Endothelial cell of umbilical vein (primary cell): ENCODE measurements at regions not wholly inside any gene's neighbourhood (a gene's known extent, or its start where the extent isn't known, plus 50 kb on each side); places are given as distances from the start of the nearest gene placed in this dataset.

ENCODE experiments used
- BruUV-seq: library from RNA; stranded (reverse); fragments of 400-500 nt; replicated peaks from 2 replicates; lab custom pipeline; 2021; lab: Mats Ljungman, UMichigan
- CTCF ChIA-PET: fragments of 300-600, 350-600 bp; sonication (Branson Sonifier 250); formaldehyde crosslinking; loops from one replicate; lab custom pipeline; 2021; ENCODE audit warnings: antibody characterized with exemption, inconsistent platforms; lab: Charles Lee
- POLR2A ChIA-PET: fragments of 300-600, 350-600 bp; sonication (Branson Sonifier 250); formaldehyde crosslinking; loops from one replicate; lab custom pipeline; 2021; ENCODE audit warnings: antibody characterized with exemption, inconsistent platforms; lab: Charles Lee
- DNase-seq: peaks from one replicate; pipeline ENCODE4 v3.0.0-alpha.2; 2011; ENCODE audit warnings: low read depth, low spot score
- FAIRE-seq: peaks from 2 replicates; lab custom pipeline; 2011; peaks lifted over from hg19 to GRCh38; lab: Jason Lieb, UNC
- H2AFZ ChIP-seq: 2 replicates; pipeline ENCODE4 v1.6.0; 2012; ENCODE audit warnings: low read depth, low read length, control low read depth, inconsistent platforms
- H3K27ac ChIP-seq: 2 replicates; pipeline ENCODE4 v1.5.1; 2011; ENCODE audit warnings: low read depth, mild to moderate bottlenecking, control low read depth, low read length, moderate library complexity; ENCODE audit not compliant: insufficient read depth
- H3K27me3 ChIP-seq, 2 experiments: 2 replicates each; pipeline versions ENCODE4 v1.6.0 to v1.6.1; 2011; ENCODE audit warnings: low read length in 2 of 2, mixed read lengths in 1 of 2; ENCODE audit not compliant: control insufficient read depth in 2 of 2, insufficient read depth in 2 of 2
- H3K36me3 ChIP-seq, 2 experiments: 2 replicates in 1 of 2; 3 replicates in 1 of 2; pipeline ENCODE4 v1.5.1; 2011; ENCODE audit warnings: low read length in 2 of 2, mild to moderate bottlenecking in 1 of 2, moderate library complexity in 1 of 2; ENCODE audit not compliant: control insufficient read depth in 2 of 2, insufficient read depth in 2 of 2; ENCODE audit errors: extremely low read depth in 1 of 2
- H3K4me1 ChIP-seq: 3 replicates; pipeline ENCODE4 v1.5.1; 2011; ENCODE audit warnings: mild to moderate bottlenecking, low read length; ENCODE audit not compliant: control insufficient read depth, insufficient read depth; ENCODE audit errors: extremely low read depth
- H3K4me2 ChIP-seq: 2 replicates; pipeline ENCODE4 v1.6.1; 2011; ENCODE audit warnings: low read length, control low read depth, mixed read lengths; ENCODE audit not compliant: insufficient read depth
- H3K4me3 ChIP-seq, 3 experiments: fragments of 200-600 bp in 1 of 3; sonication (generic), shearing (Covaris generic) in 1 of 3; replicated peaks in 1 of 3; 2 replicates each; pipeline ENCODE4 v1.5.1; 2011 to 2016; ENCODE audit warnings: control low read depth in 3 of 3, low read length in 3 of 3, mild to moderate bottlenecking in 2 of 3, inconsistent platforms in 1 of 3, low read depth in 1 of 3, moderate library complexity in 1 of 3; ENCODE audit not compliant: insufficient read depth in 1 of 3
- H3K79me2 ChIP-seq: 2 replicates; pipeline ENCODE4 v1.6.0; 2012; ENCODE audit warnings: low read length, inconsistent platforms; ENCODE audit not compliant: control insufficient read depth, insufficient read depth
- H3K9ac ChIP-seq: replicated peaks from 2 replicates; pipeline ENCODE3; 2011; ENCODE audit warnings: low read length, control low read depth; ENCODE audit not compliant: insufficient read depth; ENCODE audit errors: extremely low read depth
- H3K9me1 ChIP-seq: replicated peaks from 3 replicates; pipeline ENCODE4 v1.6.0; 2011; ENCODE audit warnings: mild to moderate bottlenecking, low read length; ENCODE audit not compliant: control insufficient read depth, insufficient read depth; ENCODE audit errors: extremely low read depth
- H3K9me3 ChIP-seq: replicated peaks from 2 replicates; pipeline ENCODE4 v1.5.1; 2012; ENCODE audit warnings: low read length, inconsistent platforms; ENCODE audit not compliant: control insufficient read depth, insufficient read depth
- H4K20me1 ChIP-seq: replicated peaks from 2 replicates; pipeline ENCODE3; 2011; ENCODE audit warnings: mild to moderate bottlenecking, low read length; ENCODE audit not compliant: control insufficient read depth, insufficient read depth; ENCODE audit errors: extremely low read depth
- CTCF ChIP-seq, 2 donors: IDR thresholded peaks; 1 replicate in 1 of 2; 2 replicates in 1 of 2; pipeline ENCODE4 v1.5.1; 2011; ENCODE audit warnings: low read length in 2 of 2, mild to moderate bottlenecking in 2 of 2, moderate library complexity in 2 of 2, control low read depth in 1 of 2, inconsistent platforms in 1 of 2, low read depth in 1 of 2; ENCODE audit not compliant: insufficient read depth in 1 of 2; ENCODE audit errors: extremely low read depth in 1 of 2
- EZH2 ChIP-seq: IDR thresholded peaks from 2 replicates; pipeline ENCODE4 v1.6.1; 2012; ENCODE audit warnings: borderline replicate concordance, low read depth, mild to moderate bottlenecking, moderate library complexity, low read length, inconsistent platforms; ENCODE audit not compliant: severe bottlenecking
- FOS ChIP-seq: IDR thresholded peaks from 2 replicates; pipeline ENCODE4 v1.6.1; 2011; ENCODE audit warnings: mild to moderate bottlenecking, low read length, moderate library complexity, borderline replicate concordance; ENCODE audit not compliant: insufficient read depth
- GATA2 ChIP-seq: IDR thresholded peaks from 2 replicates; pipeline ENCODE4 v1.7.0; 2011; ENCODE audit warnings: low read depth, mild to moderate bottlenecking, moderate library complexity, mixed read lengths, low read length; ENCODE audit not compliant: insufficient read length, insufficient read depth
- JUN ChIP-seq: IDR thresholded peaks from 2 replicates; pipeline ENCODE4 v1.6.1; 2011; ENCODE audit warnings: borderline replicate concordance, low read depth; ENCODE audit not compliant: insufficient read length, insufficient read depth
- MAX ChIP-seq: IDR thresholded peaks from 2 replicates; pipeline ENCODE4 v1.6.1; 2011; ENCODE audit not compliant: insufficient read depth, insufficient read length
- POLR2A ChIP-seq: IDR thresholded peaks from 2 replicates; pipeline ENCODE4 v1.6.1; 2012; ENCODE audit warnings: low read depth, mild to moderate bottlenecking, control low read depth, low read length
- POLR2AphosphoS5 ChIP-seq: IDR thresholded peaks from 2 replicates; pipeline ENCODE4 v1.6.1; 2012; ENCODE audit warnings: low read depth, mild to moderate bottlenecking, control low read depth, low read length, moderate library complexity; ENCODE audit not compliant: insufficient read depth
- dilution Hi-C: fragments of 300-500 bp; cut with MboI; formaldehyde crosslinking; loops from one replicate; pipeline ENCODE4 v1.15.0; 2019; ENCODE audit warnings: low sequenced_read_pairs; ENCODE audit not compliant: extremely low pct_ligation_motif_present
- intact Hi-C: fragments of 100-400 bp; cut with micrococcal nuclease; formaldehyde crosslinking; loops from one replicate; pipeline ENCODE4 v1.10.0; 2022

- Histone ChIP-seq H3K27me3 (no peaks in the 10 kb centered on the region), H3K79me2 (no peaks in the 10 kb centered on the region), H3K4me3 (no peak overlapping the region), H3K9me3 (no peaks in the 10 kb centered on the region), H3K4me1 (no peaks in the 10 kb centered on the region), H3K4me2 (no peak overlapping the region), H3K9me1 (no peaks in the 10 kb centered on the region), H3K27ac (no peak overlapping the region), H4K20me1 (no peaks in the 10 kb centered on the region), H2AFZ (no peak overlapping the region), H3K9ac (no peak overlapping the region), H3K36me3 (no peaks in the 10 kb centered on the region)
- no peak for TF ChIP-seq MAX
- TF ChIP-seq POLR2AphosphoS5, result no peak
- no peak for TF ChIP-seq CTCF (IDR thresholded peaks at IDR 0.05; ENCODE audit: extremely low read depth in 1 of 2, insufficient read depth in 1 of 2, low read depth in 1 of 2, low read length in 2 of 2)
- DNase-seq (no peak), FAIRE-seq (no peak)
- POLR2A ChIA-PET, result no interaction called here
- CTCF ChIA-PET, result no interaction called here
- intact Hi-C loops, result no loop called here
- dilution Hi-C loops, result no loop called here
- no TSS peak for BruUV-seq
Observed at GRCh38 chr2:64207573-64207972, 63.4 kb upstream of the PELI1 start.

GRCh38 chr2:64210816-64211215 is 66.6 kb upstream of the PELI1 start:
- Histone ChIP-seq H4K20me1 (no peaks in the 10 kb centered on the region), H3K9me3 (no peaks in the 10 kb centered on the region), H3K27me3 (no peaks in the 10 kb centered on the region), H3K4me2 (no peak overlapping the region), H3K4me3 (no peak overlapping the region), H3K4me1 (no peaks in the 10 kb centered on the region), H3K9ac (no peak overlapping the region), H3K9me1 (no peaks in the 10 kb centered on the region), H3K79me2 (no peaks in the 10 kb centered on the region), H3K36me3 (no peaks in the 10 kb centered on the region), H2AFZ (no peak overlapping the region), H3K27ac (no peak overlapping the region)
- dilution Hi-C loops (no loop called here), intact Hi-C loops (no loop called here)
- DNase-seq (no peak), FAIRE-seq (no peak)
- BruUV-seq, result no TSS peak
- no peak for TF ChIP-seq GATA2
- no peak for TF ChIP-seq FOS
- TF ChIP-seq POLR2AphosphoS5, result no peak
- TF ChIP-seq CTCF (IDR thresholded peaks at IDR 0.05; ENCODE audit: extremely low read depth in 1 of 2, insufficient read depth in 1 of 2, low read depth in 1 of 2, low read length in 2 of 2), result no peak
- TF ChIP-seq MAX, result no peak
- no peak for TF ChIP-seq POLR2A
- TF ChIP-seq JUN, result no peak
- no peak for TF ChIP-seq EZH2
- CTCF ChIA-PET, result no interaction called here
- POLR2A ChIA-PET, result no interaction called here
